HUDEP-2 (cell line): ENCODE measurements at regions not wholly inside any gene's neighbourhood (a gene's known extent, or its start where the extent isn't known, plus 50 kb on each side); places are given as distances from the start of the nearest gene placed in this dataset.
"Not testable (repeated sequence)": the region's sequence is repeated elsewhere in the genome, so short reads cannot be mapped to it uniquely, and the experiment has no call there.

Experiments used
- DNase-seq, 76 experiments: peaks; one replicate each; lab custom pipeline; 2025; ENCODE audit not compliant: unreplicated experiment in 76 of 76; lab: John Stamatoyannopoulos, UW

DNA sequence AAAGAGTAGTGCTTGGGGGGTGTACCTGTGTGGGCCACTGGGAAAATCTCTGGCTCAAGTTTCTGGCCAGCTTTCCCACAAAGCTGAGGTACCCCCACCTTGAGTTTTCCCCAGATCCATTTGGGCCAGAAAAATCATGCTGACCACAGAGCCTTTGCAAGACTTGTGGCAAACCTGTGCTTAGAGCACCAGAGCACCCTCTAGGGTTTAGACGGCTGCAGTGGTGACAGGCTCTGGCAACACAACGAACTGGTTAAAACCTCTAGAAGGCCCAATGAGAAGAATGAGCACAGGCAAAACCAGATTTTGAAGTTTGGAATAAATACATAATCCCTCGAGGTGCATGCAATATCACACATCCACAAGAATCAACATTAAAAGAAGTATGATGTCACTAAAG lies 290.7 kb upstream of the FOLH1 start:
- no peak for DNase-seq

DNA sequence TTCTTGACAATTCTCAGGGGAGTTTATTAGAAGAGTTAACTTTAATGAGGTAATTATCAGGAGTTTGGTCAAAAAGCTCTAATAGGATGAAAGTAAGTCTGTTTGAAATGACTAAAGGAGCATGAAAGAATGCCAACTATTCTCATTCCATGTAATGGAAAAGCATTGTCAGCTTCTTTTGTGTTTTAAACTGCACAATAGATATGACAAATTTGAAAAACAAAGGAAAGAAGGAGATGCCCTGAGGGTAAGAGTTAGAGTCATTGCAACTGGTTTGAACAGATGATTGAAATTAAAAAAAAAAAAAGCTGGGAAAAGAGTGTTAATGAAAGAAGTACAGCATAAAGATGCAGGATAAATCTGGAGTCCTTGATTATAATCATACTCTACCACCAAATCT lies 296.8 kb upstream of the FOLH1 start:
- no peak for DNase-seq

DNA sequence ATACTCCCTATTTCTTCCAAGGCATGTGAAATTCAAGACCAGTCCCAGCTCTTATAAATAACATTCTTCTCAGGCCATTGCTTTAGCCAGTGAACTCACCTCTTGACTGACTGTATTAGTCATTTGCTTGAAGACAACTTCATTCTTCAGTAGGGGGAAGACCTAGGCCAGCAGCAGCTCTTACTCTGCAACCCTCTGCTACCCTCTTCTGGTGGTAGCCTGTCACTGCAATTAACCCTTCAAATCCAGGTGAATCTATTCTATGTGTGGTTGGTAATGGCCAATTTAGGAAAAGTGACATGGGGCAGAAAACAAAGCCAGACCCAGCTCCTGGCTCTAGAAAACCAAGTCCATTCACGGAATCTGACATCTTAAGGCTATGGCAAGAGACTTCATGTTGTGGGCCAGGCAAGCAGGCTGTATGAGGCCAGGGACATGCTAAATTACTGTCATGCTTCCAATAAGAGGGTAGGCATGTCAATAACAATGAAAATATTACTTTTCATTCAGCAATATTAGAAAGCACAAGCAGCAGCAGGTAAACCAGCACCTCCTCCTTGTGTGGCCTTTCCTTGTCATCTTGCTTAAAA lies 317.9 kb upstream of the FOLH1 start:
- DNase-seq: peak in 5 of 76 experiments; percentile 1 to 10 (median 1)

DNA sequence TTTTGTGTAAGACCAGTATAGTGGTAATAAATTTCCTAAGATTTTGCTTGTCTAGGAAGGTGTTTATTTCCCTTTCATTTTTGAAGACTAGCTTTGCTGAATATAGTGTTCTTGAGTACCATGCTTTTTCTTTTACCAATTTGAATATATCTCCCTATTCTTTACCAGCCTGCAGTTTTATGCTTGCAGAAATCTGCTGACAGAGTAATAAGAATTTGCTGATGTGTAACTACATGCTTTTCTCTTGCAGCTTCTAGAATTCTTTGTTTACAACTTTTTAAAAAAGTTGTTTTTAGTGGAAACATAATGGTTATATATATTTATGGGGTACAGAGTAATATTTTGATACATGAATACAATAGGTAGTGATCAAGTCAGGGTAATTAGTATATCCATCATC lies 324.8 kb upstream of the FOLH1 start:
- no peak for DNase-seq

DNA sequence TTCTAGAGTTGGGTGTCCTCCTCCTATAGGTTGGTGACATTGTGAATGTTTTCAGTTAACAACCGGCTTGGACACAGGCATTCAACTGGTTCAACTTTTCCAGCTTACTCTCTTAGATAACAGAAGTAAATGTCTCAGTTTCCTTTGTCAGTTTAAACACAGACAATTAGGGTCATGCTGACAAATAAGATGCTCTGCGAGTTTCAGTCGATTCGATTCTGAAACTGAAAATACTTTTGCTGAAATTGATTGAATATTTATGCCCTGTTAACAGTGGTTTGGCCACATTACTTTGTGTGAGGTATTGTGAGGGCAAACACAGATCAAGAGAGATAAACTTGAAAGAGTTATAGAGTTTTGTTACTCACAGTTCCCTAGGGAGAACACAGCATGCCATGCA lies 330.5 kb upstream of the FOLH1 start:
- DNase-seq: not testable (repeated sequence)

DNA sequence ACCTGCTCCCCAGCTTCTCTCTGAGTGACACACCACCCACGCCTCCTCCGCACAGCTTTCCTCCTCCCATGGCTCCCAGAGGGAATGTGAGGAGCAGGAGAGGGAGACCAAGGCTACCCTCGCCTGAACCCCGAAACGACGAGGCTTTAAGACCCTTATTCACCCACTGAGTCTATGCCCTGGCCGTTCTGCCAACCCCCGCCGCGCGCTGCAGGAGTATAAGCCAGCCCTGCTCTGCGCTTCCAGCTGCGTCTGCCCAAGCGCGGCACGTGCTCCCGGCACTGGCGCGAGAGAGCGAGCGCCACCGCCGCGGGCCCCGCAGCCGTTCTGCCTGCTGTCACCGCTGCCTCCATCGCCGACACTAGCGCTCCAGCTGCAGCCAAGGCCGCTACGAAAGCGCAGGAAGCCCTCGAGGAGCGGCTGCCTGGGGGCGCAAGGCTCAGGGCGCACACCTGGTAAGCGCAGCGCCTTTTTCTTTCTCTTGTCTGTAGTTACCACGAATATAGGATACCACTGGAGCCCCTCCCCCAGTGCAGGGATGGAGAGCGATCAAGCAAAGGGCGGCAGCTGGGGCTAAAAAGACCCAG lies 350.0 kb upstream of the FOLH1 start:
- DNase-seq: not testable (repeated sequence)

DNA sequence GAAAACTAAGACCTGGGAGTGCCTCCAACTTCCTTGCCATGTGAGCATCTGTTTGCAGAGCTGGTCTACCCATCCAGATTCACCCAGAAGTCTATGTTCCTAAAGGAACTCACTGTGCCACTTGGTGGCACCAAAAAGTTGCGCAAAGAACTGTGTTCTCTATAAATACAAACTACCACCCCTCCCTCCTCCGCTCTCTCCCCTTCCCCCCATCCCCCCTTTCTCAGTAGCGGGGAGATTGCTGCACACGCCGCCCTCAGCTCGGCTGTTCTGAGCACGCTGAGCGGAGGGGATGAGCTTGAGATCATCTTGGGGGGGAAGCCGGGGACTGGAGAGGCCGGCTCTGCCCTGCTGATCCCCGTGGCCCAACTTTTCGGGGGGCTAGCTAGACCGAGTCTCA lies 352.2 kb upstream of the FOLH1 start:
- DNase-seq: not testable (repeated sequence)

DNA sequence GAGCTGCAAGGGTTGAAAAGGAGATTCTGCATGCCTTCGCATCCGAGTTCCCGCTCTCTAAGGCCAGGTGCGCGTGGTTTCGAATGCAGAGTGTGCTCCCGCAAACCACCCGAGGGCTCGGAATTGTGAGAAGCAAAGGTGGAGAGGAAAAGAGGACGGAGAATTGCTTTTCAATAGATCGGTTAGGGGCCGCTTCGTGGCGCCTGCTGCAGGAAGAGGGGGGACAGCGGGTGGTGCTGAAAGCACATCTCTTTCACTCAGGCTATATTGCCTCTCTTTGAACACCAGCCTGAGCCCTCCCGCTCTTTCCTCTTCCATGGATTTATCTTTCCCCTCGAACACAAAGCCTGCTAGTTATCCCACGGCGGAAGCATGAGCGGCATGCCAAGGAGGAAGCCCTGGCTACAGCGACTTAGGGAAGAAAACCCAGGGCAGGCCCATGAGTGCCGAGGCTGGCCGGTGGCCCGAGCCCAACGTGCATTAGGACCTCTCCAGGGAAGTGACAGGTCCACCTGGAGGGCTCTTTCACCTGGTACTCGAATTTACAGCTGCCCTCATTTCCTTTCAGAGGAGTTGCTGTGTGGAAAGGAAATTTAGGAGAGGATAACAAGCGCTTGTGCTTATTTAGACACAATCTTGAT lies 353.0 kb upstream of the FOLH1 start:
- DNase-seq: not testable (repeated sequence)

DNA sequence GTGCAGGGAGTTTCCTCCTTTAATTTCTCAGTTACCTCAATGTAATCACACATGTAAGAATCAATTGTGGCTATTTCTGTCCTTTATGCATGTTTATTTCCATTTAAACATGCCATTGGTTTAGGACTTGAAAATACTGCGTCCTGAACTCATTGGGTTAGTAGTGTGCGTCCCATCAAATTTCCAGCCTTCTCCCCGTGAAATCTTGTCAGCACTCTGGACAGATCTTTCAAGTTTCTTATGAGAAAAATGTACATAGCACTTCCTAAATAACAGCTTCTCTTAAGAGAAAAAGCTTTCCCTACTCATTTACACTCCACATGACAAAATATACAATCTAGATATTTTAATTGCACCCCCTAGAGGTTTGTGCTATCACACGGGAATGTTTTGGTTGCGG lies 353.9 kb upstream of the FOLH1 start:
- DNase-seq: not testable (repeated sequence)

DNA sequence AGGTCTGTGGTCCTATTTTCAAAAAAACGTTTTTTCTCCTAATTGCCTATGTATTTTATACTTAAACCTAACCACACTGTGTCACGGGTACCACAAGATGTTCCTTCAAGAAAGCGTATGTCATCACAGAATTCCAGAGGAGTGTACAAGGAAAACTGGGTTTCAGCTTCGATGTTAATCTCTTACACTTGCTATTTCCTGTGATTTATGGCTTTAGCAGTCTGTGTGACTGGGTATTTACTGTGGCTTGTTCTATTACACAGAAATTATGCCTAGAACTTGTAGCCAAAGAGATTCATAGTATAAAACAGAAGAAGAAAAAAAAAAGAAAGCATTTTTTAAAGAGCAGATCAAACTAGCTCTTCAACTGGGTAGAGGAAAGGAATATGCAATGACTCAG lies 371.1 kb upstream of the FOLH1 start:
- not testable (repeated sequence) for DNase-seq

DNA sequence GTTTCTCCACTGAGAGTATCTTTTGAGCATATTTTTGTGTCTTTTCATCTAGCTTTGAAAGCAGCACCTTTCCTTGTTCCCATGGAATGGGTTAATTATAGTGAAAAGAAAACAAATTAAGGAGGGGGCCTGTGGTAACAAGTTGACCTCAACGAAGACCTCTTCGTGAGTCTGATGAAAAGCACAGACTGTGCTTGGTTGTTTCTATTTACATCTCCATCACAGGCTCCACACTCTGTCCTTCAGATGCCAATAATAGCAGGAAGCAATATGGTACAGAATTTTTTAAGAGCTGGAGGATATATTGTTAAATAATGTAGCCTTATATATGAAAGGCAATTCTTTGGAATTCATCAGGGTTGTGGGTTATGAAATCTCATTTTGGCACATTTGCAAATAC lies 366.7 kb upstream of the OR4C13 start:
- not testable (repeated sequence) for DNase-seq

DNA sequence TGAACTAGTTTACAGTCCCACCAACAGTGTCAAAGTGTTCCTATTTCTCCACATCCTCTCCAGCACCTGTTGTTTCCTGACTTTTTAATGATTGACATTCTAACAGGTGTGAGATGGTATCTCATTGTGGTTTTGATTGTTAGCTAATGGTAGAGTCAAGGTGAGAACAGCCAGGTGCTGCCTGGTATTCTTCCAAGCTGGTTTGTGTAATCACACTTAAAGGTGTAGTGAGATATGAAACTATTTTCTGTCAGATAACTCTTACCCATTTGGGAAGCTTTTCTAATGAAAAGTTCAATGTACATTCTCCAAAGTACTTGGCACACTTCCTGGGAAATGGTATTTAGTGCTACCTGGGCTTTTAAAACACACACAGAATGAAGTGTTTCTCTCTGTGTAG lies 343.3 kb upstream of the OR4C13 start:
- DNase-seq: not testable (repeated sequence)

DNA sequence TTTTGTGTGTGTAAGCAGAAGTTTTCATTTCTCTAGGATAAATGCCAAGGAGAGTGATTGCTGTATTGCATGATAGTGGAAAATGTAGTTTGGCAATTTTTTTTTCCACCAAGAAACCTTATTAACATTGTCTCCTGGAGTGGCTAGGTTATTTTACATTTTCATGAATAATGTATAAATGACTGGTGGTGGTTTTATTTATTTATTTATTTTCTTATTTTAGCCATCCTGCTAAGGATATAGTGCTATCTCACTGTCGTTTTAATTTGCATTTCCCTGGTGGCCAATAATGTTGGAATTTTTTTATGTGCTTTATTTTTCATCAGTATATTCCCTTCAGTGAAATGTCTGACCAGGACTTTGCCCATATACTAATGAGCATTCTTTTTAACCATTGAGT lies 328.3 kb upstream of the OR4C13 start:
- DNase-seq: not testable (repeated sequence)

DNA sequence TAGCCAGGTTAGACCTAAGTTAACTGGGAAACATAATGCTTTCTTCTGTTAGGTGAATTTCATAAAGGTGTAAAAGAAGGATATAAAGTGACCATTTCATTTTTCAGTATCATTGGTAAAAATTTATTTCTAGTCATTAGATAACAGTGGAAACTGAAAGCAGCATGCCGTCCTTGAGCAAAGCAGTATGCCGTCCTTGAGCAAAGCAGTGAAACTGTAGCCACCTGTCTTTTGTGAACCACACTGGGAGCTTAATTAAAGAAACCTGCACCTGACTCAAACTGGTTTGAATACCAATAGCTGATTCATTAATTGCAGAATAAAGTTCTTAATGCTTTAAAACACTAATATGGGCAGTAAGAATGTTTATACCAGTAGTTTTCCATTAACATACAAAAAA lies 281.5 kb upstream of the OR4C13 start:
- DNase-seq: not testable (repeated sequence)

DNA sequence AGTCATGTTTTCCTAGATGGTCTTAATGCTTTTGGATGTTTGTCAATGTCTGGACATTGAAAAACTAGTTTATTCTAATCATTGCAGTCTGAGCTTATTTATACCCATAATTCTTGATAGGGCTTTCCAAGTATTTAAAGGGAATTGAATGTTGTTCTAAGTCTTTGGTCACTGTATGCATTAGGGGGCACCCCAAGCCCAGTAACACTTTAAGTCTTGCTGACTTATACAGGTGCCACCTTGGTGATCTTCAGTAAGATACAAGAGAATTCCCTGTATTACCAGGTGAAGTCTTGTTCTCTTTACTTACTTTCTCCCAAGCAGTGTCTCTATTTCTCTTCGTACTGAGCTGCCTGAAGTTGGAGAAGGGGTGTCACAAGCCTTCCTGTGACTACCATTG lies 250.1 kb upstream of the OR4C13 start:
- not testable (repeated sequence) for DNase-seq

DNA sequence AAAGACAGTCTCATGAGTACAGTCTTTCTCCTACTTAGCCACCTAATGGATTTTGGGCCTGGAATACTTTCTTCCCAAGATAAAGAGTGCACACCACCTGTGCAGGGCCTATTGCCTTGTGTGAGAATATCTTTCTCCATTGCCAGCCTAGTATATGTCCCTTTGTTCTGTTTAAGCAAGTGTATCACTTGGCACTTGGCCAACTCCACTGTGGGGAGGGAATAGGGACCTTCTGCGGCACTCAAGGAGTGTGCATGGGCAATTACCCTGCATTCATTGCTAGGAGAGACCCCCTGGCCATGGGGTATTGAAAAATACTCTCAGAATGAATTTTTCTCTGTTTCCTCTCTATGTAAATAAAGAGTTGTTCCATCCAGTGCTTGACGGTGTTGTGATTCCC lies 201.7 kb upstream of the OR4C13 start:
- not testable (repeated sequence) for DNase-seq

DNA sequence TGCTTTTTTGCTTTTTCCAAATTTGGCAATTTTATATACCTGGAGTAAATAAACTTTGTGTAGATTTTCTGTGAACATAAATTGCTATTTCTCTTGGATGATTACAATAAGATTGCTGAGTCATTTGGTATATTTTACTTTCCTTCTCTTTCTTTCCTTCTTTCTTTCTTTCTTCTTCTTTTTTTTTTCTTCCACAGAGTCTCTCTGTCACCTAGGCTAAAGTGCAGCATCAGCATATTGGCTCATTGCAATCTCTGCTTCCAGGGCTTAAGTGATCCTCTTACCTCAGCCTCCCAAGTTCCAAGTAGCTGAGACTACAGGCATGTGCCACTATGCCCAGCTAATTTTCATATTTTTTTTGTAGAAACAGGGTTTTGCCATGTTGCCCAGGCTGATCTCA lies 201.2 kb upstream of the OR4C13 start:
- DNase-seq: not testable (repeated sequence)

DNA sequence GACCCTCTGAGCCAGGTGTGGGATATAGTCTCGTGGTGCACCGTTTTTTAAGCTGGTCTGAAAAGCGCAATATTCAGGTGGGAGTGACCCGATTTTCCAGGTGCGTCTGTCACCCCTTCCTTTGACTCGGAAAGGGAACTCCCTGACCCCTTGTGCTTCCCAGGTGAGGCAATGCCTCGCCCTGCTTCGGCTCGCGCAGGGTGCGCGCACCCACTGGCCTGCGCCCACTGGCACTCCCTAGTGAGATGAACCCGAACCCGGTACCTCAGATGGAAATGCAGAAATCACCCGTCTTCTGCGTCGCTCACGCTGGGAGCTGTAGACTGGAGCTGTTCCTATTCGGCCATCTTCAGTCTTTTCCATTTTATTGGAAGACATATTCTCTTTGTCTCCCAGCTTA lies 171.4 kb upstream of the OR4C13 start:
- not testable (repeated sequence) for DNase-seq

DNA sequence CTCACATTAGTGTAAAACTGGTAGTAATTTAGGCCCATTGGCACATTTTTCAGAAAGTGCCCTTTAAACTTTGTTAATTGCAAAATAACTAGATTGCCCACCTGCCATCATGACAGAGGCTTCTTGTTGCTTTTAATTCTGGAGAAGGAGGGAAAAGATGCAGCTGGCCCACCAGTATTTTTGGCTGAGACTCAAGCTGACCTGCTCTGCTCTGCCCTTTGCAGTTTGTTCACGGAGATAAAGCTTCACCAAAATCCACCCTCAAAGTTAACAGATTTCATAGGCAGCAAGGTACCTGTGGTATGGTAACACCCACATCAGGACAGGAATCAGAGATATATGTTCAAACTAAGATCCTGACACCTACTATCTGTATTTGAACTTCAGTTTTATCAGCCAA lies 170.2 kb upstream of the OR4C13 start:
- not testable (repeated sequence) for DNase-seq

DNA sequence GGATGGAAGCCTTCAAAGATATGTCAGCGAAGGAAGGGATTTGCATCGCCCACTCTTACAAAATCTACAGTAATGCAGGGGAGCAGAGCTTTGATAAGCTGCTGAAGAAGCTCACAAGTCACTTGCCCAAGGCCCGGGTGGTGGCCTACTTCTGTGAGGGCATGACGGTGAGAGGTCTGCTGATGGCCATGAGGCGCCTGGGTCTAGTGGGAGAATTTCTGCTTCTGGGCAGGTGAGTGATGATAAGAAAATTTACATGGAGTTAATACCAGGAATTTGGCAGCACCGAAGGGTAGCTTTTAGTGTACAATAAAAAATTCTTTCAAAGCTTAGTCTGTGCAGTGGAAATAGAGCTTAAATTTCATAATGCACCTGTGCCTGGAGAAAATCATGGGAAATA lies 168.3 kb upstream of the OR4C13 start:
- DNase-seq: not testable (repeated sequence)

DNA sequence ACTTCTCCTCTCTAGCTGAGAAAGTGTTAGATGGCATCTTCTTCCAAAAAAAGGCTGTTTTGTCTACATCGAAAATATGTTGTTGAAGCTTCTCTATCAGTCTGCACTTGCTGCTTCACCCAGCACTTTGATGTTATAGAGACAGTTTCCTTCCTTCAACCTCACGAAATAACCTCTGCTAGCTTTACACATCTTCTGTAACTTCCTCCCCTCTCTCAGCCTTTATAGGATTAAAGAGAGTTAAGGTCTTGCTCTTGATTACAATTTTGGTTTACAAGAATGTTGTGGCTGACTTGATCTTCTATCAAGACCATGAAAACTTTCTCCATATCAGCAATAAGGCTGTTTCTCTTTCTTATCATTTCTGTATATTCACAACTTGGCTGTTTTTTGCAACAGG lies 162.4 kb upstream of the OR4C13 start:
- not testable (repeated sequence) for DNase-seq

DNA sequence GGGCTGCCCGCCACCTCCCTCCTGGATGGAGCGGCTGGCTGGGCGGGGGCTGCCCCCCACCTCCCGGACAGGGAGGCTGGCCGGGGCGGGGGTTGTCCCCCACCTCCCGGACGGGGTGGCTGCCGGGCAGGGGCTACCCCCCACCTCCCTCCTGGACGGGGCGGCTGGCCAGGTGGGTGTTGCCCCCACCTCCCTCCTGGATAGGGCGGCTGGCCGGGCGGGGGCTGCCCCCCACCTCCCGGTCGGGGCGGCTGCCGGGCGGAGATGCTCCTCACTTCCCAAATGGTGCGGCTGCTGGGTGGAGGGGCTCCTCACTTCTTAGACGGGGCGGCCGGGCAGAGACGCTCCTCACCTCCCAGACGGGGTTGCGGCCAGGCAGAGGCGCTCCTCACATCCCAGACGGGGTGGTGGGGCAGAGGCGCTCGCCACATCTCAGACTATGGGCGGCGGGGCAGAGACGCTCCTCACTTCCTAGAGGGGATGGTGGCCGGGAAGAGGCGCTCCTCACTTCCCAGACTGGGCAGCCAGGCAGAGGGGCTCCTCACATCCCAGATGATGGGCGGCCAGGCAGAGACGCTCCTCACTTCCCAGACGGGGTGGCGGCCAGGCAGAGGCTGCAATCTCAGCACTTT lies 153.9 kb upstream of the OR4C13 start:
- not testable (repeated sequence) for DNase-seq
